OCI-LY1 (cell line): ENCODE measurements at regions not wholly inside any gene's neighbourhood (a gene's known extent, or its start where the extent isn't known, plus 50 kb on each side); places are given as distances from the start of the nearest gene placed in this dataset.

Experiments
- EZH2 ChIP-seq: fragments of 200-600 bp; sonication (generic), shearing (Covaris generic); IDR thresholded peaks from 2 replicates; pipeline ENCODE4 v1.8.0; 2017; ENCODE audit warnings: borderline replicate concordance, mixed run types, mild to moderate bottlenecking, antibody characterized with exemption, low read length, moderate library complexity, mixed read lengths
- TF ChIP-seq, protein P1 (sequence below): fragments of 200-600 bp; sonication (generic), shearing (Covaris generic); IDR thresholded peaks from 2 replicates; pipeline ENCODE4 v1.5.1; 2017; ENCODE audit warnings: mild to moderate bottlenecking, antibody characterized with exemption, low read length, moderate library complexity, mixed read lengths

- TF ChIP-seq, protein P1, sequence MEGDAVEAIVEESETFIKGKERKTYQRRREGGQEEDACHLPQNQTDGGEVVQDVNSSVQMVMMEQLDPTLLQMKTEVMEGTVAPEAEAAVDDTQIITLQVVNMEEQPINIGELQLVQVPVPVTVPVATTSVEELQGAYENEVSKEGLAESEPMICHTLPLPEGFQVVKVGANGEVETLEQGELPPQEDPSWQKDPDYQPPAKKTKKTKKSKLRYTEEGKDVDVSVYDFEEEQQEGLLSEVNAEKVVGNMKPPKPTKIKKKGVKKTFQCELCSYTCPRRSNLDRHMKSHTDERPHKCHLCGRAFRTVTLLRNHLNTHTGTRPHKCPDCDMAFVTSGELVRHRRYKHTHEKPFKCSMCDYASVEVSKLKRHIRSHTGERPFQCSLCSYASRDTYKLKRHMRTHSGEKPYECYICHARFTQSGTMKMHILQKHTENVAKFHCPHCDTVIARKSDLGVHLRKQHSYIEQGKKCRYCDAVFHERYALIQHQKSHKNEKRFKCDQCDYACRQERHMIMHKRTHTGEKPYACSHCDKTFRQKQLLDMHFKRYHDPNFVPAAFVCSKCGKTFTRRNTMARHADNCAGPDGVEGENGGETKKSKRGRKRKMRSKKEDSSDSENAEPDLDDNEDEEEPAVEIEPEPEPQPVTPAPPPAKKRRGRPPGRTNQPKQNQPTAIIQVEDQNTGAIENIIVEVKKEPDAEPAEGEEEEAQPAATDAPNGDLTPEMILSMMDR = no peak
- TF ChIP-seq EZH2 = no peak
Measured at GRCh38 chr19:32097620-32098019, 247.8 kb upstream of the ZNF507 start.
